Activated CD4-positive, alpha-beta T cell treated with anti-CD3 and anti-CD28 coated beads, Interleukin-2, amount 50 U/mL, for 16 hours (primary cell): ENCODE measurements at regions not wholly inside any gene's neighbourhood (a gene's known extent, or its start where the extent isn't known, plus 50 kb on each side); places are given as distances from the start of the nearest gene placed in this dataset.
A peak's percentile ranks its signal among the peaks of the same experiment; 100 is the strongest.
"Not testable (repeated sequence)": the region's sequence is repeated elsewhere in the genome, so short reads cannot be mapped to it uniquely, and the experiment has no call there.

Experiments
- DNase-seq: peaks from one replicate; pipeline ENCODE4 v3.0.0-alpha.2; 2020

- not testable (repeated sequence) for DNase-seq
Observed at GRCh38 chr6:79806661-79807060, 140.7 kb downstream of the ELOVL4 start.

GRCh38 chr6:79804732-79805131, 142.6 kb downstream of the ELOVL4 start:
- no peak for DNase-seq

- no peak for DNase-seq
Observed at GRCh38 chr6:79803917-79804316, 143.4 kb downstream of the ELOVL4 start.

- no peak for DNase-seq
Observed at GRCh38 chr6:79802657-79803300, 144.6 kb downstream of the ELOVL4 start.

GRCh38 chr6:79801362-79801761, 146.0 kb downstream of the ELOVL4 start:
- no peak for DNase-seq

GRCh38 chr6:79798841-79799240, 148.5 kb downstream of the ELOVL4 start:
- no peak for DNase-seq

GRCh38 chr6:79797912-79798311, 149.4 kb downstream of the ELOVL4 start:
- DNase-seq, result no peak

- no peak for DNase-seq
Observed at GRCh38 chr6:79797163-79797764, 150.1 kb downstream of the ELOVL4 start.

GRCh38 chr6:79796197-79796596, 151.2 kb downstream of the ELOVL4 start:
- DNase-seq, result no peak

GRCh38 chr6:79789896-79790295, 157.5 kb downstream of the ELOVL4 start:
- no peak for DNase-seq

- DNase-seq, result no peak
Observed at GRCh38 chr6:79788756-79789155, 157.6 kb downstream of the SH3BGRL2 start.

- DNase-seq, result no peak
Observed at GRCh38 chr6:79787626-79788025, 156.5 kb downstream of the SH3BGRL2 start.

- no peak for DNase-seq
Observed at GRCh38 chr6:79784395-79784753, 153.2 kb downstream of the SH3BGRL2 start.

- DNase-seq, result no peak
Observed at GRCh38 chr6:79783670-79784394, 152.7 kb downstream of the SH3BGRL2 start.

GRCh38 chr6:79782792-79783580, 151.9 kb downstream of the SH3BGRL2 start:
- DNase-seq, result peak; percentile 3

- DNase-seq, result no peak
Observed at GRCh38 chr6:79781916-79782315, 150.8 kb downstream of the SH3BGRL2 start.

- no peak for DNase-seq
Observed at GRCh38 chr6:79780881-79781280, 149.8 kb downstream of the SH3BGRL2 start.

GRCh38 chr6:79778816-79779215, 147.7 kb downstream of the SH3BGRL2 start:
- no peak for DNase-seq

- peak; percentile 89 for DNase-seq
Observed at GRCh38 chr6:79777713-79778579, 146.8 kb downstream of the SH3BGRL2 start.

- DNase-seq, result no peak
Observed at GRCh38 chr6:79776076-79776475, 144.9 kb downstream of the SH3BGRL2 start.

- DNase-seq, result no peak
Observed at GRCh38 chr6:79775222-79775621, 144.1 kb downstream of the SH3BGRL2 start.

GRCh38 chr6:79764747-79765146, 133.6 kb downstream of the SH3BGRL2 start:
- DNase-seq, result no peak
